GM12878 (cell line): ENCODE measurements at regions not wholly inside any gene's neighbourhood (a gene's known extent, or its start where the extent isn't known, plus 50 kb on each side); places are given as distances from the start of the nearest gene placed in this dataset.

ENCODE experiments used
- ATF7 ChIP-seq: fragments of 450-650 bp; IDR thresholded peaks from 2 replicates; pipeline ENCODE4 v1.6.1; 2016; ENCODE audit warnings: low read depth, mild to moderate bottlenecking
- EZH2 ChIP-seq: IDR thresholded peaks from 2 replicates; pipeline ENCODE4 v1.6.1; 2012; ENCODE audit warnings: low read depth, mild to moderate bottlenecking, control low read depth, inconsistent platforms, low read length, borderline replicate concordance; ENCODE audit not compliant: control insufficient read depth
- GABPA ChIP-seq: IDR thresholded peaks from 2 replicates; pipeline ENCODE4 v1.6.1; 2014; ENCODE audit warnings: antibody characterized with exemption, low read depth, mild to moderate bottlenecking, inconsistent platforms
- MEF2A ChIP-seq: IDR thresholded peaks from 2 replicates; pipeline ENCODE4 v1.6.1; 2011; ENCODE audit warnings: low read depth, mild to moderate bottlenecking, low read length, moderate library complexity; ENCODE audit not compliant: insufficient read depth
- MYC ChIP-seq: IDR thresholded peaks from 2 replicates; pipeline ENCODE4 v1.6.1; 2011; ENCODE audit warnings: mild to moderate bottlenecking, low read length, moderate library complexity, inconsistent platforms; ENCODE audit not compliant: insufficient read depth, insufficient replicate concordance, insufficient read length, severe bottlenecking
- POLR2A ChIP-seq: IDR thresholded peaks from 2 replicates; pipeline ENCODE4 v1.6.1; 2011; ENCODE audit warnings: low read depth, mild to moderate bottlenecking, low read length
- TAF1 ChIP-seq: IDR thresholded peaks from 2 replicates; pipeline ENCODE4 v1.6.1; 2011; ENCODE audit warnings: mild to moderate bottlenecking, low read depth, low read length, borderline replicate concordance
- USF2 ChIP-seq: IDR thresholded peaks from 2 replicates; pipeline ENCODE4 v1.6.1; 2011; ENCODE audit warnings: low read depth, low read length, improper control_type of control experiment, borderline replicate concordance

- TF ChIP-seq GABPA (no peak), EZH2 (no peak), MYC (no peak), ATF7 (no peak), POLR2A (no peak), TAF1 (no peak), USF2 (no peak), MEF2A (no peak)
Measured at GRCh38 chr18:78658531-78658930, 321.1 kb upstream of the SALL3 start.
